ENCODE measurements at regions not wholly inside any gene's neighbourhood (a gene's known extent, or its start where the extent isn't known, plus 50 kb on each side); places are given as distances from the start of the nearest gene placed in this dataset.

DNA sequence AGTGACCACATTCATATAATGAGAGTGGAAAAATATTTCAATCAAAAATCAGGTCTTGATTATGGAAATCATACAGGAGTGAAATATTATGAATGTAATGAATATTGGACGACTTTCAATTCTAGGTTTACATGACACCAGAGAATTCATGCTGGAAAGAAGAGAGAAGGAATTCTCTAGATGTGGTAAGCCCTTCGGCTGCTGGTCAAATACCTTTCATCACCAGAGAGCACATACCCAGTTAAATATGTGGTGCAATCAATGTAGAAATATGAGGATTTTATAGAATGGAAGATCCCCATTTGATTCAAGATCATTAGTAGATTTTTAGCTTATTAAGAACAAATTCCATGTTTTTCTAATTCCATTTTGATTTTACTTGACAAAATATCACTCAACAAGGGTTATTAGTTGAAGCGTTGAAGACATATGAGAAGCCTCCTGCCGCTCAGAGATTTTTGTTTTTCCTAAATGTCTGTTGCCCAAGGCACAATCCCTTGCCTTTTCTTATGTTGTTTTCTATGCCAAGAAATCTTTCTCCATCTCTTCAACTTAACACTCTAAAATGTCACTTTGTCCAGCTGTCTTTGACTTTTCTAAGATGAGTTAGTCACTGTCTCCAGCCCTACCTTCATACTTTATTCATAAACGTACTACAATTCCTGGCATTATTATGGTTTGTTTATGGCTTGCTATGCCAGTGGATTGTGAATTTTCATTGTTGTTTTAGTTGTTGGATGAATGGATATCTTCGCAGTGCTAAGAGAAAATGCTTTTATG is 72.8 kb upstream of the ZDHHC17 start:
- H3K27me3 ChIP-seq, result no peaks in the 10 kb centered on the region
- no peaks in the 10 kb centered on the region for H3K36me3 ChIP-seq
- DNase-seq (ENCODE audit: low spot score), result no peak

GRCh38 chr12:76692846-76693245 is 71.1 kb upstream of the ZDHHC17 start:
- no peak overlapping the region for H3K27ac ChIP-seq
- H3K4me1 ChIP-seq, result no peaks in the 10 kb centered on the region
- TF ChIP-seq CTCF (IDR thresholded peaks at IDR 0.05), result no peak
- no peaks in the 10 kb centered on the region for H3K9me3 ChIP-seq
- DNase-seq (ENCODE audit: low spot score), result no peak
- no peaks in the 10 kb centered on the region for H3K36me3 ChIP-seq
- no peak overlapping the region for H3K4me3 ChIP-seq
- H3K27me3 ChIP-seq, result no peaks in the 10 kb centered on the region

More for the DNA sequence above, 72.8 kb upstream of the ZDHHC17 start:
- Histone ChIP-seq H3K4me3 (no peak overlapping the region), H3K9me3 (no peaks in the 10 kb centered on the region), H3K27ac (no peak overlapping the region), H3K4me1 (no peaks in the 10 kb centered on the region)
- no peak for TF ChIP-seq CTCF (IDR thresholded peaks at IDR 0.05)

DNA sequence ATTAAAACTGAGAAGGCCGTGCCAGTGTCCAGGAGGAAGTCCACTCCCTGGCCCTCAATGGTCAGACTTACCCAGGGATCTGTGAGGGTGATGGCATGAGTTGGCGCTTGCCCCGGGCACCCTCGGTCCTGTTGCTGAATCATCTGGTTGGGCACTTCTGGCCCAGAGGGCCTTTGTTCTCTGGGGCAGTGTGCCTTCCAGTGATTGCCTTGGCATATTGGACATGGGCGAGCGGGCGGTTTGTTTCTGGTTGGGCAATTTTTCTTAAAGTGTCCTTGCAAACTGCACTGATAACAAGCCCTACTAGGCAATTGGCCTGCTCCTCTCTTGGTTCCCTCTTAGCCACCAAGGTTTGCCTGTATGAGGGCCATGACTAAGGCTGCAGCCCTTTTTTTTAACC is 69.5 kb upstream of the ZDHHC17 start:
- no peaks in the 10 kb centered on the region for H3K27me3 ChIP-seq
- no peaks in the 10 kb centered on the region for H3K9me3 ChIP-seq

DNA sequence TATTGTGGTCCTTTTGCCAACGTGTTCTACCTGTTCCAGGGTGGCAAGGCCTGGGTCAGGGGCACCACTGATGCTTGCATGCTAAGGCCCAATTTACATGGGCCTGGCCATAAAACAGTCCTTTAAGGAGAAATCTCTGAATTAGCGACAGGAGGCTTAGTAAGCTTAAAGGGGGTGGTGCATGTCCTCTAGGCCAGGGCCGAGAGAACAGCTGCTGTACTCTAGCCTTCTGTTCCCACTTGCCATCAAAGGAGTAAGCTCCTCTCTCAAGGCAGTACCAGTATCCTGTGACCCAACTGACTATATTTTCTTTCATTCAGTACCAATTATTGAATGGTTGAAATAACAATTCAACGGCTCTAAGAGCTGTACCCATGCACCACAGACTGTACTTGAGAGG is 67.7 kb upstream of the ZDHHC17 start:
- no peak for TF ChIP-seq CTCF (IDR thresholded peaks at IDR 0.05)
- Histone ChIP-seq H3K36me3 (no peaks in the 10 kb centered on the region), H3K27ac (no peak overlapping the region), H3K27me3 (no peaks in the 10 kb centered on the region), H3K4me1 (no peaks in the 10 kb centered on the region), H3K9me3 (no peaks in the 10 kb centered on the region), H3K4me3 (no peak overlapping the region)
- no peak for DNase-seq (ENCODE audit: low spot score)

More for the DNA sequence above, 69.5 kb upstream of the ZDHHC17 start:
- Histone ChIP-seq H3K36me3 (no peaks in the 10 kb centered on the region), H3K4me1 (no peaks in the 10 kb centered on the region), H3K4me3 (no peak overlapping the region), H3K27ac (no peak overlapping the region)
- DNase-seq (ENCODE audit: low spot score), result no peak
- TF ChIP-seq CTCF (IDR thresholded peaks at IDR 0.05), result no peak

DNA sequence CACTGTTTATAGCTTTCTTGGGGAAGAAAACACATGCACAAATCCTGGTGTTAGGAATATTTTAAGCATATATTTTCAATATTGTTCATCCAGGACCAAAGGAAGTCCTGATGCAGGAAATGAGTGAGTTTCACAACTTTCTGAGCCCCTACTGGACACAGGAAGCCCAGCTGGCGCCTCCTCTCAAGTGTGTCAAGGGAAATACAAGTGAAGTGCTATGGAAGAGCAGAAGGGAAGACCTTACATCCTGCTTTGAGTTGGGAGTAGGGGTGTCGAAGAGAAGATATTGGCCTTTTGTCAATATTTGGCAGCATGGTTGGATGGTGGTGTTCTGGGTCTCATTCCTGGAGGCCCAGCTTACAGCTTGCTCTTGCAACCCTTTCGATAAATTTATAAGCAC is 66.1 kb upstream of the ZDHHC17 start:
- Histone ChIP-seq H3K27ac (no peak overlapping the region), H3K4me3 (no peak overlapping the region), H3K9me3 (no peaks in the 10 kb centered on the region), H3K4me1 (no peaks in the 10 kb centered on the region), H3K36me3 (no peaks in the 10 kb centered on the region), H3K27me3 (no peaks in the 10 kb centered on the region)
- TF ChIP-seq CTCF (IDR thresholded peaks at IDR 0.05), result no peak
- no peak for DNase-seq (ENCODE audit: low spot score)

- H3K27ac ChIP-seq, result no peak overlapping the region
- TF ChIP-seq CTCF (IDR thresholded peaks at IDR 0.05), result no peak
- H3K9me3 ChIP-seq, result no peaks in the 10 kb centered on the region
- no peaks in the 10 kb centered on the region for H3K27me3 ChIP-seq
- no peak overlapping the region for H3K4me3 ChIP-seq
- DNase-seq (ENCODE audit: low spot score), result no peak
- H3K4me1 ChIP-seq, result no peaks in the 10 kb centered on the region
- no peaks in the 10 kb centered on the region for H3K36me3 ChIP-seq
Measured at GRCh38 chr12:76698316-76698715, 65.6 kb upstream of the ZDHHC17 start.
